ENCODE measurements at regions not wholly inside any gene's neighbourhood (a gene's known extent, or its start where the extent isn't known, plus 50 kb on each side); places are given as distances from the start of the nearest gene placed in this dataset.

- no peaks in the 10 kb centered on the region for H3K9me2 ChIP-seq (ENCODE audit: insufficient read depth)
- no peaks in the 10 kb centered on the region for H3K27me3 Mint-ChIP-seq (ENCODE audit: insufficient read depth, low read depth, poor library complexity)
- H3K4me3 Mint-ChIP-seq: no peak overlapping the region
- no peak overlapping the region for H3K4me3 ChIP-seq
- H3K36me3 Mint-ChIP-seq (ENCODE audit: low read depth): no peaks in the 10 kb centered on the region
- no peaks in the 10 kb centered on the region; the same call in 1 of the 2 replicates for H3K4me1 ChIP-seq (ENCODE audit: insufficient read depth)
- H3F3A ChIP-seq (replicated peaks; ENCODE audit: low read depth): no peaks in the 10 kb centered on the region
- no peak for ATAC-seq
- no peaks in the 10 kb centered on the region for H3K36me3 ChIP-seq (ENCODE audit: insufficient read depth)
- TF ChIP-seq REST (IDR thresholded peaks at IDR 0.05; ENCODE audit: unreplicated experiment) (no peak), CREB1 (CRISPR knock-in tag; IDR thresholded peaks at IDR 0.05; ENCODE audit: low read depth) (no peak), ZNF114 (CRISPR knock-in tag; IDR thresholded peaks at IDR 0.05) (no peak), CTCF (conservative IDR thresholded peaks at IDR 0.05; ENCODE audit: low read depth in 2 of 2) (no peak), POLR2AphosphoS5 (IDR thresholded peaks at IDR 0.05; ENCODE audit: low read depth) (no peak), ZNF462 (CRISPR knock-in tag; IDR thresholded peaks at IDR 0.05) (no peak), JUNB (IDR thresholded peaks at IDR 0.05; ENCODE audit: unreplicated experiment) (no peak), NANOG (IDR thresholded peaks at IDR 0.05; ENCODE audit: borderline replicate concordance) (no peak), ZNF331 (CRISPR knock-in tag; IDR thresholded peaks at IDR 0.05; ENCODE audit: low read depth) (no peak), EZH2 (IDR thresholded peaks at IDR 0.05; ENCODE audit: low read depth, unreplicated experiment) (no peak), ETS1 (IDR thresholded peaks at IDR 0.05) (no peak)
- peaks cover 13% of the 10 kb centered on the region; the same call in 2 of the 3 replicates for H3K4me1 Mint-ChIP-seq
- H3K79me2 ChIP-seq (replicated peaks; ENCODE audit: insufficient read depth): no peaks in the 10 kb centered on the region
- no peak overlapping the region for H2AFZ ChIP-seq
- no peak overlapping the region for H3K4me2 ChIP-seq
- no peaks in the 10 kb centered on the region for H4K20me1 ChIP-seq (replicated peaks; ENCODE audit: insufficient read depth)
- no peaks in the 10 kb centered on the region; the same call in 2 of the 3 replicates for H3K9me3 Mint-ChIP-seq
- no peak overlapping the region for H3K27ac ChIP-seq (ENCODE audit: low read depth)
- no peak for DNase-seq (ENCODE audit: low spot score)
- no peaks in the 10 kb centered on the region for H3K27me3 ChIP-seq (ENCODE audit: insufficient read depth)
- H3K27ac Mint-ChIP-seq: no peak overlapping the region
These were observed 695.8 kb downstream of the TOX3 start for GRCh38 chr16:51851111-51851510.
